ENCODE measurements at regions not wholly inside any gene's neighbourhood (a gene's known extent, or its start where the extent isn't known, plus 50 kb on each side); places are given as distances from the start of the nearest gene placed in this dataset.

- Histone ChIP-seq H3K36me3 (ENCODE audit: control insufficient read depth in 4 of 4, insufficient read depth in 3 of 4, low read depth in 1 of 4, low read length in 3 of 4) (no peaks in the 10 kb centered on the region), H3K4me1 (ENCODE audit: control insufficient read depth in 4 of 4, insufficient read depth in 4 of 4, low read length in 3 of 4) (peaks cover 0 to 1% (median 0%) of the 10 kb centered on the region in 4 donors), H3K27me3 (ENCODE audit: control insufficient read depth in 4 of 4, insufficient read depth in 4 of 4, low read length in 3 of 4) (no peaks in the 10 kb centered on the region), H3K4me3 (ENCODE audit: low read depth in 1 of 3, low read length in 3 of 3) (no peak overlapping the region), H3K9me3 (ENCODE audit: control insufficient read depth in 4 of 4, low read length in 3 of 4) (peaks cover 0 to 5% (median 1%) of the 10 kb centered on the region in 4 donors), H3K9ac (ENCODE audit: low read depth in 1 of 2, low read length in 2 of 2) (no peak overlapping the region), H3K27ac (ENCODE audit: low read depth in 1 of 2, low read length in 2 of 2) (no peak overlapping the region)
- 98% methylated on average over 1 of the region's 1 CpG for WGBS
- TF ChIP-seq JUND (IDR thresholded peaks at IDR 0.05) (no peak), HNF4G (IDR thresholded peaks at IDR 0.05) (no peak), FOXA1 (IDR thresholded peaks at IDR 0.05) (no peak), MAX (IDR thresholded peaks at IDR 0.05) (no peak), CTCF (IDR thresholded peaks at IDR 0.05; ENCODE audit: low read depth, low read length, missing input control) (no peak), TAF1 (conservative IDR thresholded peaks at IDR 0.05) (no peak), FOXA2 (IDR thresholded peaks at IDR 0.05) (no peak), RXRA (IDR thresholded peaks at IDR 0.05) (no peak), HNF4A (conservative IDR thresholded peaks at IDR 0.05) (no peak), ATF3 (IDR thresholded peaks at IDR 0.05) (no peak)
- DNase-seq (ENCODE audit: low spot score) = no peak
These were observed 107.1 kb downstream of the DISP1 start for GRCh38 chr1:222921945-222922344.

- Histone ChIP-seq H3K9ac (ENCODE audit: low read depth in 1 of 2, low read length in 2 of 2) (no peak overlapping the region), H3K9me3 (ENCODE audit: control insufficient read depth in 4 of 4, low read length in 3 of 4) (no peaks in the 10 kb centered on the region), H3K4me1 (ENCODE audit: control insufficient read depth in 4 of 4, insufficient read depth in 4 of 4, low read length in 3 of 4) (peaks cover 0 to 5% (median 3%) of the 10 kb centered on the region in 4 donors), H3K36me3 (ENCODE audit: control insufficient read depth in 4 of 4, insufficient read depth in 3 of 4, low read depth in 1 of 4, low read length in 3 of 4) (no peaks in the 10 kb centered on the region), H3K27ac (ENCODE audit: low read depth in 1 of 2, low read length in 2 of 2) (no peak overlapping the region), H3K27me3 (ENCODE audit: control insufficient read depth in 4 of 4, insufficient read depth in 4 of 4, low read length in 3 of 4) (no peaks in the 10 kb centered on the region), H3K4me3 (ENCODE audit: low read depth in 1 of 3, low read length in 3 of 3) (no peak overlapping the region)
- 79% methylated on average over 3 of the region's 3 CpGs for WGBS
- TF ChIP-seq CTCF (IDR thresholded peaks at IDR 0.05; ENCODE audit: low read depth, low read length, missing input control) = no peak
- DNase-seq (ENCODE audit: low spot score) = no peak
These were observed 108.7 kb downstream of the DISP1 start for GRCh38 chr1:222923506-222923905.

- DNase-seq (ENCODE audit: low spot score) = no peak
- Histone ChIP-seq H3K4me1 (ENCODE audit: control insufficient read depth in 4 of 4, insufficient read depth in 4 of 4, low read length in 3 of 4) (peaks cover 0 to 8% (median 3%) of the 10 kb centered on the region in 4 donors), H3K27me3 (ENCODE audit: control insufficient read depth in 4 of 4, insufficient read depth in 4 of 4, low read length in 3 of 4) (no peaks in the 10 kb centered on the region), H3K9me3 (ENCODE audit: control insufficient read depth in 4 of 4, low read length in 3 of 4) (no peaks in the 10 kb centered on the region), H3K36me3 (ENCODE audit: control insufficient read depth in 4 of 4, insufficient read depth in 3 of 4, low read depth in 1 of 4, low read length in 3 of 4) (no peaks in the 10 kb centered on the region), H3K27ac (ENCODE audit: low read depth in 1 of 2, low read length in 2 of 2) (no peak overlapping the region), H3K9ac (ENCODE audit: low read depth in 1 of 2, low read length in 2 of 2) (no peak overlapping the region), H3K4me3 (ENCODE audit: low read depth in 1 of 3, low read length in 3 of 3) (no peak overlapping the region)
- no peak for TF ChIP-seq HNF4A (conservative IDR thresholded peaks at IDR 0.05)
- no peak for TF ChIP-seq CTCF (IDR thresholded peaks at IDR 0.05; ENCODE audit: low read depth, low read length, missing input control)
- no peak for TF ChIP-seq YY1 (IDR thresholded peaks at IDR 0.05)
- TF ChIP-seq NR2F2 (IDR thresholded peaks at IDR 0.05) = no peak
- no peak for TF ChIP-seq ATF3 (IDR thresholded peaks at IDR 0.05)
- no peak for TF ChIP-seq GABPA (IDR thresholded peaks at IDR 0.05 in 1 of 2, conservative IDR thresholded peaks at IDR 0.05 in 1 of 2)
- TF ChIP-seq FOXA2 (IDR thresholded peaks at IDR 0.05) = no peak
- no peak for TF ChIP-seq RAD21 (IDR thresholded peaks at IDR 0.05)
- TF ChIP-seq RXRA (IDR thresholded peaks at IDR 0.05) = no peak
- TF ChIP-seq ZBTB33 (IDR thresholded peaks at IDR 0.05) = no peak
- TF ChIP-seq JUND (IDR thresholded peaks at IDR 0.05) = no peak
- no peak for TF ChIP-seq TAF1 (conservative IDR thresholded peaks at IDR 0.05)
- TF ChIP-seq EGR1 (IDR thresholded peaks at IDR 0.05; ENCODE audit: low read depth in 2 of 2) = no peak
- no peak for TF ChIP-seq SP1 (IDR thresholded peaks at IDR 0.05)
These were observed 109.4 kb downstream of the DISP1 start for GRCh38 chr1:222924136-222924706.
